ENCODE measurements at regions not wholly inside any gene's neighbourhood (a gene's known extent, or its start where the extent isn't known, plus 50 kb on each side); places are given as distances from the start of the nearest gene placed in this dataset.

GRCh38 chr13:24107955-24108614 lies 52.4 kb upstream of the SPATA13 start:
- Mint-ChIP-seq H3K4me1 (no peaks in the 10 kb centered on the region), H3K4me3 (no peak overlapping the region), H3K36me3 (no peaks in the 10 kb centered on the region), H3K27me3 (ENCODE audit: low read depth) (peaks cover 2% of the 10 kb centered on the region), H3K27ac (no peak overlapping the region), H3K9me3 (no peaks in the 10 kb centered on the region)
- TF ChIP-seq CTCF (IDR thresholded peaks at IDR 0.05; ENCODE audit: unreplicated experiment): no peak
- DNase-seq (ENCODE audit: low spot score in 2 of 2, unreplicated experiment in 2 of 2): no peak

GRCh38 chr13:24108615-24108965 lies 51.9 kb upstream of the SPATA13 start:
- H3K9me3 Mint-ChIP-seq: no peaks in the 10 kb centered on the region
- H3K4me3 Mint-ChIP-seq: no peak overlapping the region
- no peak for TF ChIP-seq CTCF (IDR thresholded peaks at IDR 0.05; ENCODE audit: unreplicated experiment)
- H3K4me1 Mint-ChIP-seq: no peaks in the 10 kb centered on the region
- no peaks in the 10 kb centered on the region for H3K36me3 Mint-ChIP-seq
- H3K27ac Mint-ChIP-seq: no peak overlapping the region
- peaks cover 2% of the 10 kb centered on the region for H3K27me3 Mint-ChIP-seq (ENCODE audit: low read depth)
- DNase-seq (ENCODE audit: low spot score in 2 of 2, unreplicated experiment in 2 of 2): no peak

GRCh38 chr13:24110011-24110410 lies 50.5 kb upstream of the SPATA13 start:
- Mint-ChIP-seq H3K27ac (no peak overlapping the region), H3K36me3 (no peaks in the 10 kb centered on the region), H3K27me3 (ENCODE audit: low read depth) (peaks cover 2% of the 10 kb centered on the region), H3K9me3 (no peaks in the 10 kb centered on the region), H3K4me3 (no peak overlapping the region), H3K4me1 (no peaks in the 10 kb centered on the region)
- DNase-seq (ENCODE audit: low spot score in 2 of 2, unreplicated experiment in 2 of 2): no peak
- no peak for TF ChIP-seq CTCF (IDR thresholded peaks at IDR 0.05; ENCODE audit: unreplicated experiment)
